ENCODE measurements at regions not wholly inside any gene's neighbourhood (a gene's known extent, or its start where the extent isn't known, plus 50 kb on each side); places are given as distances from the start of the nearest gene placed in this dataset.
"Not testable (repeated sequence)": the region's sequence is repeated elsewhere in the genome, so short reads cannot be mapped to it uniquely, and the experiment has no call there.

DNA sequence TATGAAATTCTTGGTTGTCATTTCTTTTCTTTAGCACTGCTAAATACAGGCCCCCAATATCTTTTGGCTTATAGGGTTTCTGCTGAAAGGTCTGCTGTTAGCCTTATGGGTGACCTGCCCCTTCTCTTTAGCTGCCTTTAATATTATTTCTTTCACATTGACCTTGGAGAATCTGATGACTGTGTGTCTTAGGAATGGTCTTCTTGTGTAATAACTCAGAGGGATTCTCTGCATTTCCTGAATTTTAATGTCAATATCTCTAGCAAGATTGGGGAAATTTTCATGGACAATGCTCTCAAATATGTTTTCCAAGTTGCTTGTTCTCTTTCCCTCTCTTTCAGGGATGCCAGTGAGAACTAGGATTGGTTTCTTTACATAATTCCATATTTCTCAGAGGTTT is 292.4 kb downstream of the SLC7A11 start:
- DNase-seq = peak; percentile 40

DNA sequence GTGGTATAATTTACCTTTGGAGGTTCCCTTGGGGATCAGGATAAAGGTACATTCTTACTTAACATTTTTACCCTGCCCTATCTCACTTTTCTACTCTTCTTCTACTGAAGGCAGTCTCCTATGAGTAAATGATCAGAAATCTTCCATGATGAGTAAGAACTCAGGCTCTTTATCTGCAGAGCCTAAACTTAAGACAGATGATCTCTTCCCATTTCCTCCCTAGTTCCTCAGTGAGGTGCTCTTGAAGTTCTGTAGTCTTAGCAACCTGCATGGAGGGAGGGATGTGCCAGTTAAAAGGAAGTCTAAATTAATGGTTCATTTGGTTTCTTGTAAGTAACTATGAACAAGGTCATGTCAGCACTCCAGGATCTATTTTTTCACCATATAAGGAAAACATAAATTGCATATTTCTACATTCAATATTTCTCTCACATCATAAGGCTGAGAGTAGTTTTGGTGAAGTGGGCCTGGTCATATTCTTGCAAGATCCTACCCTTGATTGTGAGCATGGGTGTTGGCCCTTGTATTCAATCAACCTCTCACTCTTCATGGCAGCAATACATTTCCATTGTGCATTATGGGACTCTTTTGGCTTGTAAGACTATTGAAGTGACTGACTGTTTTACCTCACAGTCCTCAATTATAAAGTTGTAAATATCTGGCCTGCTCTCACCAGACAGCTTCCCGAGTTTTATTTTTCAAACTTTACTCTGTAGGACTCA is 295.5 kb downstream of the SLC7A11 start:
- DNase-seq = peak; percentile 33

DNA sequence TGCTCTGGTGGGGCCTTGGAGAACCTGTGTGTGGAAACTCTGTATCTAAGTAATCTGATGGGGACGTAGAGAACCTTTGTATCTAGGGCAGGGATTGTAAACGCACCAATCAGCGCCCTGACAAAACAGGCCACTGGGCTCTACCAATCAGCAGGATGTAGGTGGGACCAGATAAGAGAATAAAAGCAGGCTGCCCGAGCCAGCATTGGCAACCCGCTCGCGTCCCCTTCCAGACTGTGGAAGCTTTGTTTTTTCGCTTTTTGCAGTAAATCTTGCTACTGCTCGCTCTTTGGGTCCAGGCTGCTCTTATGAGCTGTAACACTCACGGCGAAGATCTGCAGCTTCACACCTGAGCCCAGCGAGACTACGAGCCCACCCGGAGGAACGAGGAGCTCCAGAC is 299.3 kb downstream of the SLC7A11 start:
- not testable (repeated sequence) for DNase-seq

DNA sequence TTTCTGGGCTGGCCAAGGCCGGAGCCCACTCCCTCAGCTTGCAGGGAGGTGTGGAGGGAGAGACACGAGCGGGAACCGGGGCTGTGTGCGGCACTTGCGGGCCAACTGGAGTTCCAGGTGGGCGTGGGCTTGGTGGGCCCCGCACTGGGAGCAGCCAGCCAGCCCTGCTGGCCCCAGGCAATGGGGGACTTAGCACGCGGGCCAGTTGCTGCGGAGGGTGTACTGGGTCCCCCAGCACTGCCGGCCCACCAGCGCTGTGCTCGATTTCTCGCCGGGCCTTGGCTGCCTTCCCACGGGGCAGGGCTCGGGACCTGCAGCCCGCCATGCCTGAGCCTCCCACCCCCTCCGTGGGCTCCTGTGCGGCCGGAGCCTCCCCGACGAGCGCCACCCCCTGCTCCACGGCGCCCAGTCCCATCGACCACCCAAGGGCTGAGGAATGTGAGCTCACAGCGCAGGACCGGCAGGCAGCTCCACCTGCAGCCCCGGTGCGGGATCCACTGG is 300.1 kb downstream of the SLC7A11 start:
- not testable (repeated sequence) for DNase-seq

DNA sequence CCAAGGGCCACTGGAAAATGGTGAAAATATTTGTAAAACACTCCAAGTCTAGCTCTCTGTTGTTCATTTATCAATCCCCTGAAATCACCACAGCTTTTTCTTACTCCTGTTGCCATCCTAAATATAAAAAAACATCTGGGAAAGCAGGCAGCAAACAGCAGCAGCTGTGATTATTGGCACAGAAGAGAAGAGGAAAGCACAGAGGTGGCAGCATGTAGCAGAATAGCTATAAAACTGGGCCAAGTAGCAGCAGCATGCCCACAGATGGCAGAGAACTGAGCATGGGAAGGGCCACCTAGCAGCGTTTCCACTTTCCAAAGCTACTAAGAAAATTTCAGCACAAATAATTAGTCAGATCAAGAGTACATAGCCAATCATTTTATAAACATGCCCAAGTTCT is 307.2 kb downstream of the SLC7A11 start:
- no peak for DNase-seq

DNA sequence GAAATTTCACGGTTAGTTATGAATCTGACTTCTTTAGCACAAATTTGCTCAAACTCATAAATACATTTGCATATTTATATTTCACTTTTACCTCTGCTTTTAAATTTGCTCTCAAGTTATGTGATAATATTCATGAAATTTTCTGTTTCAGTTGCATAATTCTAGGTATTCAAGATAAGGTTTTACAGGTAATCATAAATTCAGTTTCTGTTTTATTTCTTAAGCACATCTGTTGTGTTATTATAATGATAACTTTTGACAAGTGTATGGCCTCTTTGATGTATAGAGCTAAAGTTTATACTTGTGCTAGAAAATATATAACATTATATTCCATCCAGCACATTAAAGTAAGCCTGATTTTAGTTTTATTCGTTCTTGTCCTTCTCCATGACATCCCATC is 308.1 kb downstream of the SLC7A11 start:
- no peak for DNase-seq

DNA sequence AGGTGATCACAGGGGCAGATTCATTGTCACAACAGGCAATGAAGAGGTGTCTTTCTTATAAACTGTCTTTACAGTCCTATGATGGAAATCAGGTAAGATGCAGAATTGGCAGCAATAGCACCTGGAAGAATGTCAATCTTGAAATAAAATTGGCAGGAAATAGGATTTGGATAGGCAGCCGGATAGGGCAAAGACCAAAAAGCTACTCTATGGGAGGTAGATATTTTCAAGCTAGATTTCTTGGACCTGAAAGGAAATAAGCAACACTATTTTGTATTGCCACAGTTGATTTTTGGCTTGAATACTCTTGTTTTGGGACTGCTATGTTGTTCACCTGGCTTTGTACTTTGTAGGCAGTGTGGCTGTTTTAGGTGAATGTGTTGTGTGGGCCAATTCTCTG is 314.2 kb downstream of the SLC7A11 start:
- DNase-seq = no peak

DNA sequence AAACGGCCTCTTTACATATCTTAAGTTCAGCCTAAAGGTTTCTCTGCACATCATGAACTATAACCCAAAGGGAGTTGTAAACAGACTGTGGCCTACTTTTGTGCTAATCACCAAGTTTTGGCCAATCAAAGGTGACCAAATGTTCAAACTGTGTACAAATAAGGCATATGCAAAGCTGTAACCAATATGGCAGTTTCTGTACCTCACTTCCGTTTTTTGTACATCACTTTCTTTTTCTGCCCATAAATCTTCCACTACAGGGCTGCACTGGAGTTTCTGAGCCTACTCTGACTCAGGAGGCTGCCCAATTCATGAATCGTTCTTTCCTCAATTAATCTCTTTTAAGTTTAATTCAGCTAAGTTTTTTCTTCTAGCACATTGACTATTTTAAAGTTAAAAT is 318.7 kb downstream of the SLC7A11 start:
- DNase-seq = no peak

DNA sequence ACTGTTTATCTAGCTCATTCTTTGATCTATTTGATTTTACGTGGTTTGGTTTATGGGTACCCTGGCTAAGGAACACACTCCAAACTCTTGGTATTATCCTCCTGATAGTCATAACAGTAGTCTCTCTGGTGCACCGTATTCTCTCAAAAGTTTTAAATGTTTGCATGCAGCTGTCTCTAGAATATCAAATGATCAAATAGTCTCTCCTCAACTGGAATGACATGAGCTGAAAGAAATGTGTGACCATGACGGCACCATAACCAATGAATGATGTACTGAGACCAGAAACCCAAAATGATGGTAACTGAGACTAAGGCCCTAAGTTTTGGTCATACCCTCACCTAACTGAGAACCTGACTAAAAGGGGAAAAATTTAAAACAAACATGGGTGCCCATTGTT is 319.4 kb downstream of the SLC7A11 start:
- DNase-seq = no peak

DNA sequence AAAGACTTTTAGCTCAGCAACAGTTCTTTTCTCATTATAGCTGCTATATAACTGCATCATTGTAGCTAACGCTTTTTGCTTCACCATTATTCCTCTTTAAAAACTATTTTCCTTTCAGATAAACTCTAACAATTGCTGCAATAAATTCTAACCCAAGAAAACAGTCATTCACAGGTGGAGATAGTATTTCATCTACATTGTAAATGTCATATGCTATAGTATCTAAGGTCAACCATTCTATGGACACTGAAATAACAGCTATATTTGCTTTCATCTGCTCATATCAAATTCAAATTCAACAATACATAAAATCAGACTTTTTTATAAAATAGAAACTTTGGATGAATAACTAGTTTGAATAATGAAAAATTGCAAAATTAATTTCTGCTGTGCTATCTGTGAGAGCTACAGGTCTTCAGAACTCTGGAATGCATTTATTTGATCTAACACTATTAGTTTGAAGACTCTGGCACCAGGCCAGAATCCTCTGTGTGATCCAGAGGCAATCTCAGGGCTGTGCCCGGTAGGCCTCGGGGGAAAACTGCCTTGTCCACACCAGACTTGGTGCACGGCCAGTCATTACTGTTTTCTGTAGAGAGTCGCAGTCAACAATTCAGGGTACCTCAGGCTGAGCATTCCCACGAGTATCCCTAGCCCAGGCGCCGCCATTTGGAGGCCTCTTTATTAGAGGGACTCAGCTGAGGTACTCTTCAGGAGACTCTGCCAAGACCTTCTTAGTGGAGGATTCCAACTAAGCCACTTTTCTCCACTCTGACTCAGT is 332.4 kb downstream of the SLC7A11 start:
- peak; percentile 7 for DNase-seq

DNA sequence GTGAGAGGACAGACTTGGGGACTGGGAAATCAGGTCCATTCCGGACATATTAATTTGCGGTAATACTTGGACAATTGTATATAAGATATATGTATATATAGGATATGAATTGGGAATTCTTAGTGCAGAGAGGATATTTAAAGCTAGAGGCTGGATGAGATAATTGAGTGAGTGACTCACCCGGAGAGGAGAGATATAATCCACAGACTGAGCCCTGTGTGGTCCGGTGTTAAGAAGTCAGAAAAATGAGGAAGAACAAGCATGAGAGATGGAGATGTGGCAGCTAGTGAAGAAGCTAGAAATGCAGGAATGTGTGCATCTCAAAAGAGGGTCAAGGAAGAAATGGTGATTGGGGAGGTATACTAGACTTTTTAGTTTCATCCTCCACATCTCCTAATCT is 336.2 kb downstream of the SLC7A11 start:
- DNase-seq = peak; percentile 60

DNA sequence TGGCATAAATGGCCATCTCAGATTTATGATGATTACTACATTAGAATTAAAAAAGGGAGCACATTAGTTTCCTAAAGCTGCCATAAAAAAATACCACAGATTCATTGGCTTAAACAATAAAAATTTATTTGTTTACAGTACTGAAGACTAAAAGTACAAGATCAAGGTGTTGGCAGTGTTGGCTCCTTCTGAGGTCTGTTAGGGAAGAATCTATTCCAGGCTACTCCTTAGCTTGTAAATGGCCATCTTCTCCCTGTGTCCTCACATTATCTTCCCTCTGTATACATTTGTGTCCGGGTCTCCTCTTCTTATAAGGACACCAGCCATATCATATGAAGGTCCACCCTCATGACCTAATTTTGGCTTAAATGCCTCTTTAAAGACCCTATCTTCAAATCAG is 341.0 kb downstream of the SLC7A11 start:
- no peak for DNase-seq

DNA sequence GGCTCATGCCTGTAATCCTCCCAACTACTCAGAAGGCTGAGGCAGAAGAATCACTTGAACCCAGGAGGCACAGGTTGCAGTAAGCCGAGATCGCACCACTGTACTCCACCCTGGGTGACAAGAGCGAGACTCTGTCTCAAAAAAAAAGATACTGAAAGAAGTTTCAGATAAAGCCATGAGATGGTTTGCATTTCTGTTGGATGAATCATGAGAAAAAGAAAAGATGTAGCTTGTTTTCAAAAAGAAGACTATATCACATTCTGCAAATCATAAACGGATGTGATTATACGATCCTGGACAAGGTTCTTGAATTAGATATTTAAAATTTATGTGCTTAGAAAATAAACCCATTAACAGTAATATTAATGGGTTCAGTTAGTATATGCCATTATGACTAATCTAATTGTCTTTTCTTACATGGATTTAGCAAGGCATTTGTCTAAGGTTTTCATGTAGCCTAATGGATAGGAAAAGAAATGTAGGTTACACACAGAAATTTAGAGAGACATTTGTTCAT is 345.9 kb downstream of the SLC7A11 start:
- no peak for DNase-seq

DNA sequence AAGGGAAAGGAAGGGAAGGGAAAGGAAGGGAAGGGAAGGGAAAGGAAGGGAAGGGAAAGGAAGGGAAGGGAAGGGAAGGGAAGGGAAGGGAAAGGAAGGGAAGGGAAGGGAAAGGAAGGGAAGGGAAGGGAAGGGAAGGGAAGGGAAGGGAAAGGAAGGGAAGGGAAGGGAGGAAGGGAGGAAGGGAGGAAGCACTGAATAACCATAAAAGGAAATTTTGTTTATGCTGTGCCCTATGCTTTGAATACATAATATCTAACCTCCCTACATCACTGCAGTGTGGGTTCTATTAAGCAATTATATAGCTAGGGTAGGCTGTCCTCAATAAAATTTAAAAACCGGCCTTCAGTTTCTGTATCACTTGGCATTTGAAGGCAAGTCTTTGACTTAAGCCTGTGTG is 346.6 kb downstream of the SLC7A11 start:
- not testable (repeated sequence) for DNase-seq

DNA sequence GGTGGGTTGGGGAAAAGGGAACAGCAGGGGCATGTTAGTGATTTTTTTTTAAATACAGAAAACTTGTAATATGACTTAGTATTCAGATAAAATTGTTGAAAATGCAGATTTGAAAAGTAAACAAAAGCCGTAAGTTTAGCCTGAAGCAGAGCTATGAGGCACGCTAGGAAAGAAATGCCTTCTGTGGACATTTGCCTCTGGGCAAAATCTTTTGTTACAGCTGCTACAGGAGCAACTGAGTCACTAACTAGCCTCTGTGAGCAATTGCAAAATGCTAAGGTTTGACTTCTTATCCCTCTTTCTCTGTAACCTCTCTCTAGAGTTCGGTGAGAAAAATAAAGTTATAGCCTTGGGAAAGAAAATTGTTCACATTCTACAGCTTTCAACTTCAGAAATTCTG is 350.0 kb downstream of the SLC7A11 start:
- no peak for DNase-seq

DNA sequence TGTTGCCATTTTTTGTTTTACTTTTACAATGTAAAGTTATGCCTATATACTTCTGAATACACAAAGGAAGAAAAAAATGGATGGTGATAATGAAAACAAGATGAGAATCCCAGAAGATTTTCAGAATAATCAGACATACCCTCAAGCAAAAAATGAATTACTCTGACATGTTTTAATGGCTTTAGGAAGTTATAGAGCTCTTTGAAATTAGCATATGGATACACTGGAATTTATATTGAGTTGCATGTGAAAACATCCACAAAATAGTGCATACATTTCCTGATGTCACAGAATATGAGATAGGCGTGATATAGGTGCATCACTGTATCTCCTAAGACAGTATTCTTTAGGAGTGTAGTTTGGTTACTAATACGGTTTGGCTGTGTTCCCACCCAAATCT is 351.3 kb downstream of the SLC7A11 start:
- DNase-seq = no peak

DNA sequence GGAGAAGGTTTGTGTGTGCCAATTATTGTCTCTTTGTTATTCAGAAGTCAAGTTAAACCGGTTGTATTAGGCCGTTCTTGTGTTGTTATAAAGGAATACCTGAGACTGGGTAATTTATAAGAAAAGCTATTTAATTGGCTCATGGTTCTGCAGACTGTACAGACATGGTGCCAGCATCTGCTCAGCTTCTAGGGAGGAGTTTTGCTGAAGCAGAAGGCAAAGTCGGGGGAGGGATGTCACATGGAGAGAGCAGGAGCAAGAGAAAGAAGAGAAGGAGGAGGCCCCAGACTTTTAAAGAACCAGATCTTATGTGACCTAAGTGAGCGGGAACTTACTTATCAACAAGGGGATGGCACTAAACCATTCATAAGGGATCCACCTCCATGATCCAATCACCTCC is 349.3 kb upstream of the PCDH18 start:
- no peak for DNase-seq

DNA sequence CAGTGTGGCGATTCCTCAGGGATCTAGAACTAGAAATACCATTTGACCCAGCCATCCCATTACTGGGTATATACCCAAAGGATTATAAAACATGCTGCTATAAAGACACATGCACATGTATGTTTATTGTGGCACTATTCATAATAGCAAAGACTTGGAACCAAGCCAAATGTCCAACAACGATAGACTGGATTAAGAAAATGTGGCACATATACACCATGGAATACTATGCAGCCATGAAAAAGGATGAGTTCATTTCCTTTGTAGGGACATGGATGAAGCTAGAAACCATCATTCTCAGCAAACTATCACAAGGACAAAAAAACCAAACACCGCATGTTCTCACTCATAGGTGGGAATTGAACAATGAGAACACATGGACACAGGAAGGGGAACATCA is 335.8 kb upstream of the PCDH18 start:
- not testable (repeated sequence) for DNase-seq

DNA sequence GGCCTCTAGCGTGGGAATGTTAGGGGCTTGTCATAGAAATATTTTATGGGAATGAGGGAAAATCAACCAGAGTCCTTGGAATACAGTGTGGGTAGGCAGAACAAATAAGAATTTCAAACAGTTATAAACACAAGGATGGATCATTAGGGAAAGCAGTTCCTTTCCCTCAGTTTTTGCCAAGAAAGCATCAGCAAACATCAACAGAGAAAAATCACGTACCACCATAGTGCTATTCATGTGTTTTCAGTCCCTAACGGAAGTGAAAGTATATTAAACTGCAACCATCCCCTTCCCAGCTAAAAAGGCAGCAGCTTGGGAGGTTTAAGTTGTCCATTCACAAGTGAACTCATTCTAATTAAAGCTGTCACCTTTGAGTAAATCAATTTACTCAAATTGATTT is 334.4 kb upstream of the PCDH18 start:
- no peak for DNase-seq

DNA sequence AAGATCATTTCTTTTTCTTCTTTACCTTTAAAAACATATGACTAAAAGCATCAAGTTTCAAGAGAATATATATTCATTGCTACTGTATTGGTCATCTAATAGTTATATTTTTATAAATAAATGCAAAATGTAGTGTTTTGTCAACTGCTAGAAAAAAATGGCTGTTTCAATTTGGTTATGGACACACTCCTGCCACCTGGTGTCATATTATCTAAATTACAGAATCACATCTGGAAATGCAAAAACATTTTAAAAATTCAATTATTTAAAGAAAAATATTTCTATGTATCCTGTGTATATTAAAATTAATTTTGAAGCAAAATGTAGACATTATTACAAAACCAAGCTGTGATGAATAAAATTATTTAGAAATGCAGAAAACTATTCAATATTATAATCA is 329.4 kb upstream of the PCDH18 start:
- peak; percentile 20 for DNase-seq

DNA sequence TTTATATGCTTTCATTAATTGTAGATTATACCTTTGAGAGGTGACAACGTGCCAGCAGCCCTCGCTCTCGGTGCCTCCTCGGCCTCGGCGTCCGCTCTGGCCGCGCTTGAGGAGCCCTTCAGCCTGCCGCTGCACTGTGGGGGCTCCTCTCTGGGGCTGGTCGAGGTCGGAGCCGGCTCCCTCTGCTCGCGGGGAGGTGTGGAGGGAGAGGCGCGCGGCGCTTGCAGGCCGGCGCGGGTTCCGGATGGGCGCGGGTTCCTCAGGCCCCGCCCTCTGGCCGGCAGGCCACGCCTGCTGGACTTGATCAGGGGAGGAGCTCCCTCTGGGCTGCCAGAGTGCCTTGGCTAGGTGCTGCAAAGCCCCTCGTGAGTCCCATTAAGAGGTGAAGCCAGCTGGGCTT is 321.1 kb upstream of the PCDH18 start:
- no peak for DNase-seq

DNA sequence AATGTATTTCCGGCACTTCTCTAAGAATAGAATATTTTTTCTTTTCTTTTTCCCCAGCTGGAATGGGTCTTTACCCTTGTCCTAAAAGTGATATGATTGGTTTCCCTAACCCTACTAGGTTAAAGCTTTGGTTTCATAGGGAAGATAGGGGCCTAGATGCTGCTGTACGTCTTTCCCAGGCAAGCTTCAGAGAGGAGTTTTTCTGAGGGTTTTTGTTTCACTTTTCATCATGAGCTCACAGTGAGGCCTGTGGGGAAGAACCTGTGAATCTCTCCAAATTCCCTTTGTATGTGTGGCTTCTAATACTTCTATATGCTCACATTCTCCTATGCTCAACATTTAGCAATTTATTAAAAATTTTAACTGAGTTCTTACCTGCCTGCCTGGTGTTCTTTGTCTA is 320.0 kb upstream of the PCDH18 start:
- DNase-seq = no peak

DNA sequence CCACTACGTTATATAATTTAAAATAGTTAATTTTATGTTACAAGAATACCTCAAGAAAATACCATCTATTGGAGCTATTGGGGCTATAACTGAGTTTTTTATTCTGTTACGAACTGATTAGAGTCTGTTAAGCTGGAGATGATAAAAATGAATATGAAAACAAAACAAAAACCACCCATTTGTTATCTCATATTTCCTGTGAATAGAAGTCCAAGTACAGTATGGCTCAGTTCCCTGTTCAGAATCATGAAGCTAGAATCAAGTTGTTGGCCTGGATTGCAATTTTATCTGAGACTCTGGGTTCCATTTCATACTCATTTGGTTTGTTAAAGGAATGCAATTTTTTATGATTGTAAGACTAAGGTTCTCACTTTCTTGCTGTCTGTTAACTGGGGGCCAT is 319.1 kb upstream of the PCDH18 start:
- DNase-seq = no peak

DNA sequence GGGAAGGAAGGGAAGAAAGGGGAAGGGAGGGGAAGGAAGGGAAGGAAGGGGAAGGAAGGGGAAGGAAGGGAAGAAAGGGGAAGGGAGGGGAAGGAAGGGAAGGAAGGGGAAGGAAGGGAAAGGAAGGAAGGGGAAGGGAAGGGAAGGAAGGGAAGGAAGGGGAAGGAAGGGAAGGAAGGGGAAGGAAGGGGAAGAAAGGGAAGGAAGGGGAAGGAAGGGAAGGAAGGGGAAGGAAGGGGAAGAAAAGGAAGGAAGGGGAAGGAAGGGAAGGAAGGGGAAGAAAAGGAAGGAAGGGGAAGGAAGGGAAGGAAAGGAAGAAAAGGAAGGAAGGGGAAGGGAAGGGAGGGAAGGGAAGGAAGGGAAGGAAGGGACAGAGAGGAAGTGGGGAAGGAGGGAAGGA is 295.7 kb upstream of the PCDH18 start:
- not testable (repeated sequence) for DNase-seq

Data from fibroblast of skin of abdomen (primary cell).